ENCODE measurements at regions not wholly inside any gene's neighbourhood (a gene's known extent, or its start where the extent isn't known, plus 50 kb on each side); places are given as distances from the start of the nearest gene placed in this dataset.
"Not testable (repeated sequence)": the region's sequence is repeated elsewhere in the genome, so short reads cannot be mapped to it uniquely, and the experiment has no call there.

DNA sequence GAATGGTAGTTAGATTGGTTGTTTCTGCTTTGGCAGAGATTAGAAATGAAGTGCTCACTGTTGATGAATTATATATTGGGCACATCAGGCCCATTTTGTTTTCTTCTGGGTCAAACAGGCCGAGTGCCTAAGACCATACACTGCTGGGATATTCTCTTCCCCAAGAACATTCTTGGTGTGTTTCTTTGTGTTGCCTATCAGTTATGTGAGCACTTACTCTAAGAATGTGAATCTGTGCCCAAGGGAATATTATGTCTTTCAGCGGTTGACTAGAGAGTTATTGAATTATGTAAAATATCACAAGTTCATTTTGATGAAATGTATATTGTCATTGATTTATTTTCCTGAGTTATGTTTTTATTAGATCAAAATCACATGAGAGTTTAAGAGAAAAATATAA is 255.5 kb upstream of the SMIM30 start:
- no peak for DNase-seq

GRCh38 chr7:113371416-113372043 is 253.2 kb upstream of the SMIM30 start:
- no peak for DNase-seq

DNA sequence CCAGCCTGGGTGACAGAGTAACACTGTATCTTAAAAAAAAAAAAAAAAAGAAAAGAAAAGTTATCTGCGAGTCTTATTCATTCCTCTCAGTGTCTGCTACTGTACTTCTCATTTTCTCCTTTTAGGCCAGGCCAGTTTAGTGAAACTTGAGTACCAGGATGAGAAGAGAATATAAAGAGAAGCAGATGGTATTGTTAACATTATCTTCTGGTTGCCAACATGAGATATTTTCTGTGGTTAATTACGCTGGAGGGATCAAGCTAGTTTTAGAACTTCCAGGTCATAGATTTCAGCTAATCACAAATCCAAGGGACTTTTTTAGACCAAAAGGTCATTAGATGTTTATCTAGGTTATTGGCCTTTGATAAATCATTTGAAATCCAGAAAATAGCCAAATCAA is 252.6 kb upstream of the SMIM30 start:
- DNase-seq, result no peak

DNA sequence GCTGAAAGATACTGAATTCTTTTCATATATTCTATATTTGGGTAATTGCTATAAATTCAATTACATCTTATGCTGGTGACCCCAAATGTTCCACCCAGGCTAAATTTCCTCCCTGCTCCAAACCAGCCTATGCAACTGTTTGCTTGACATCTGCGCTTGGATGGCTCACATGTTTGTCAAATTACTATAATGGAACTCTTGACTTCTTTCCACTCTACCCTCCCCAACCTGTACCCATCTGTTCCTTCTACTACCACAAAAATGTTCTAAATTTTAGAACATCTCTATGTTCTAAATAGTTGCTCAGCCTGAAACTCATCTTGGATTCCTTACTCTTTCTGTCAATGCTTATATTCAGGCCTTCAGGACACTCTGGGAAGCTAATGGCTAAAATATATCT is 249.9 kb upstream of the SMIM30 start:
- no peak for DNase-seq

DNA sequence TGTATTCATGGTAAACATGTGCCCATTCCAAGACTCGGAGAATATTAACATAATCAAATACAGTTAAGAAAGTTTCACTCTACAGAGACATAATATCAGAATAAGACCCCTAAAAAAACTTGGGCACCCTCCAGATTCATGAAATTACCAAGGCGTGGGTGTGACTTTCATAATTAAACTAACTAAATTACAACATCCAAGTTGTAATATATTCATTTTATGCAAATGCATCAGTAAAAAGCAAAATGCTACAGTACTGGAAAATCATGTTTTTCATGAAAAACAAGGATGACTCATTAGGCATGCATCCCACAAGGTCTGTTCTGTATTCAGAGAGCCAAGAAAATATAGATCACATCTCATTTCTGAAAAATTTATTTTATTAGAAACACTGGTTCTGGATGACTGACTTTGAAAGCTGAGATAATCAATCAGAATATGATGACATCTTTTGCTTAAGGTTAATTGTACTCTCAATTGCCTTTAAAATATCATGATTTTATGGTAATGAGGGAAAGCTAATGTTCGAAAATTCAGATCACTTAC is 248.8 kb upstream of the SMIM30 start:
- no peak for DNase-seq

DNA sequence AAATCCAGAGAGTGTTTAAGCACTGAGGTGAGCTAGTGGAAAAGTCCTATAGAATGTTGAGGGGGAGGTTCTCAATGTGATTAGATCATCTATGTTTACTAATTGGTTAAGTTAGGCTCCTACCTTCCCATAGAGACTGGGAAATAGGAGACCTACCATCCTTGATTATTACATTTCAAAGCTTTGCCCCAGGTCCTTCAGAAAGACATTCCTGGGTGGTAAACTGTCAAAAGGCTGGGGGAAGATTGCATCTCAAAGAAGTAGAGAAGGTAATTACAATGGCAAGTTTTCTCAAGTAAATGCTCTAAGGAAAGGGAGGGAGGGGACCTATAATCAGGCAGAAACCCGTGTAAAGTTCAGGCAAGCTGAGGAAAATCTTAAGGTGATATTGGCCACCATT is 247.8 kb upstream of the SMIM30 start:
- no peak for DNase-seq

GRCh38 chr7:113349339-113349738 is 231.0 kb upstream of the SMIM30 start:
- no peak for DNase-seq

DNA sequence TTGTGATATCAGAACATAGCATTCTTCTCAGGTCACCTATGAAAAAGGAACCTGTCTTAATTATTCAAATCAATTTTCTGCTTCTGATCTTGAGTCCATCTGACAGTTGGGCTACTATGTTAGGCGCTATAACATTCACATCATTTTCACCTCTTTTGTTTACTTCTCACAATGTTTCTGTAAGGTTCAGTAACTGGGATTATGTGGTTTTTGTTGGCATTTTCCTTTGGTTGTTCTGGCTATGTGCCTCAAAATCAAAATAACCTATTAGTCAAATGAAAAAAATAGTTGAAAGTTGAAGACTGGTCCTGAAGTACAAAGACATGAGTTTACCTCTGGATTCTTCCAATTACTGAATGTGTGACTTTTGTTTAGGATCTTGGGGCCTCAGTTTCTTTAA is 221.3 kb upstream of the SMIM30 start:
- DNase-seq, result no peak

GRCh38 chr7:113338071-113338696 is 219.8 kb upstream of the SMIM30 start:
- no peak for DNase-seq

DNA sequence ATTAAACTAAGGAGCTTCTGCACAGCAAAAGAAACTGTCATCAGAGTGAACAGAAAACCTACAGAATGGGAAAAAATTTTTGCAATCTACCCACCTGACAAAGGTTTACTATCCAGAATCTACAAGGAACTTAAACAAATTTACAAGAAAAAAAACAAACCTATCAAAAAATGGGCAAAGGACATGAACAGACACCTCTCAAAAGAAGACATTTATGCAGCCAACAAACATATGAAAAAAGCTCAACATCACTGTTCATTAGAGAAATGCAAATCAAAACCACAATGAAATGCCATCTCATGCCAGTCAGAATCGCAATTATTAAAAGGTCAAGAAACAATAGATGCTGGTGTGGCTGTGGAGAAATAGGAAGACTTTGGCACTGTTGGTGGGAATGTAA is 218.5 kb upstream of the SMIM30 start:
- DNase-seq, result not testable (repeated sequence)

- no peak for DNase-seq
These were observed 213.0 kb upstream of the SMIM30 start for GRCh38 chr7:113331155-113331898.

DNA sequence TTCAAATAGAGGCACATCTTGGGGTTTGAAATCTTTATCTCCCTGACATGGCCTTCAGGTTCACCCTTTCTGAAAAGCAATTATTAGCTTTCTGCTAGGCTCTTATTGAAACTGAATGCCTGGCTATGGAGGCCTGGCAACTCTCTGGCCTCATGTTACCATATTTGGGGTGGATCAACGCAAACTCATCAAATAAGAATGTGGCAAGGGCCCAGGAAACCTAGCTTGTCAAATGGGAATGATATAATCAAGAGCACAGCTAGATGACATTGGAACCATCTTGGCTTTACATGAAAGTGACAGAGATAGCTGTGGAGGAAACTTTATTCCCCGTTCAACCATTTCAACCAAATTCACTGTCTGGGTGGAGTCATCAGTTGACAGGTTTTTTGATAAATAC is 202.8 kb upstream of the SMIM30 start:
- DNase-seq, result no peak

- no peak for DNase-seq
These were observed 202.1 kb upstream of the SMIM30 start for GRCh38 chr7:113320419-113320818.

- no peak for DNase-seq
These were observed 196.2 kb upstream of the SMIM30 start for GRCh38 chr7:113314594-113314993.

- no peak for DNase-seq
These were observed 190.0 kb upstream of the SMIM30 start for GRCh38 chr7:113308399-113308798.

DNA sequence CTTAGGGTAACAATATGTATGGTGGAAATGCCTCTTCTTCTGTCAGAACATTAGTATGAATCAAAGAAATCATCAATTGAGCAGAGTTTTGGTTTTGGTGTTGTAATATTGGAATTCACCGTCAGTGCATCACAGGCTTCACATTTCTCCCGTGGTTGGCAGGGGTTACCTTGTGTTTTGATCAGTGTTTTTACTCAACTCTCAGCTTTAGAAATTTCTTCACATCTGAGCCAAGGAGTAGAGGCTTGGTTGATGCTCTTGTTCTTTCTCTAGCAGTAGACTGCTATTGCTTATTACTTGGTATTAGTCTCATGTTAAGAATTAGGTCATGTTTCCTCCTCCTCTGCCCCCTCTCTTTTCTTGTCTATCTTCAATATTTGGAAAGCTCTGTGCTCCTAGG is 188.8 kb upstream of the SMIM30 start:
- DNase-seq, result no peak

- no peak for DNase-seq
These were observed 187.9 kb upstream of the SMIM30 start for GRCh38 chr7:113306302-113306701.

DNA sequence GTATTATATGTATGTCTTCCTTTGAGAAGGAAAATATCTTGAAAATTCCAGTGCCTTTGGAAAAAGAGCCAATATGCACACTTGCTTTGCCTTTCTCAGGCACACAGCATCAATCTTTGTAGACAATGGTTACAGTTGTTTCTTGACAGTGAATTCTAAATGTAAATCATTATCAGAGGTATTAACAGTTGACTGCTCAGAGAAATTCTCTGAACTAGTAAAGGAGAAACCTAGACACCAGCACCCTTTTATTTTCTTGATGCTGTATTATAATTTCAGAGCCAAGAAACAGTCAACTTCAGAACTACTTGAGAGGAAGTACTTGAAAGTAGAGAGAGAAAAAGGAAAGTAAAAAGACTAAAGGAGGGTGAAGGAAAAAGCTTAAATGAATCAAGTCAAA is 185.8 kb upstream of the SMIM30 start:
- DNase-seq, result no peak

GRCh38 chr7:113303388-113303787 is 185.0 kb upstream of the SMIM30 start:
- DNase-seq, result not testable (repeated sequence)

DNA sequence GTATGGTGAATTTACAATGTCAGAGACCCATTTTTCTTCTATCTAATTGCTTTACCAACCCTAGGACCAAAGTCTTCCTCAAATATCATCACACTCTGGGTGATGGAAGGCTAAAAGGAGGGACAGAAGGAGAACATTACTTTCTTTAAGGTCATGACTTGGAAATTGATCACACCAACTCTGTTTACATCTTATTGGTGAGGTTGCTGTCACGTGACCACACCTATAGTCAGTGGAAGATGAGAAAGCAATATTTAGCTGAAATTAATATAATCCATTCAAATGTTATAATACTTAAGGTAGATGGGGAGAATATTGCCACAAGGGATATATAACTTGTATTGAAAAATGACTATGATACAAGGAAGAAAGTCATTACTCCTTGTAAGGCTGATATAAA is 183.6 kb upstream of the SMIM30 start:
- no peak for DNase-seq

DNA sequence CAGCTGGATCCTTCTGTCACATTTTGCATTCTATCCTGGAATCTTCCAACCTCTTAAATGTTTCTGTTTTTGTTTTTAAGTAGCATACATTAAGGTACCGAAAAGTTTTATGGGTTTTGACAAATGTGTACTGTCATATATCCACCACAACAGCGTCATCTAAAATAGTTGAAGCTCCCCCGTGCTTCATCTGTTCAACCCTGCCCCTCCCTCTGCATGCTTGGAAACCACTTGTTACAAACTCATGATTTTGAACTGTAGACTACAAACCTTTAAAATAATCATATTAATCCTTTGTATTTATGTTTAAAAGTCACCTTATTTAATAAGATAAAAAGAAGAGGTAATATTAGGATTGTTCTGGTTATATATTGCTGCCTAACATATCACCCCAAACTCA is 182.8 kb upstream of the SMIM30 start:
- no peak for DNase-seq

GRCh38 chr7:113299748-113300147 is 181.4 kb upstream of the SMIM30 start:
- DNase-seq, result no peak

- no peak for DNase-seq
These were observed 180.1 kb upstream of the SMIM30 start for GRCh38 chr7:113298501-113298900.

DNA sequence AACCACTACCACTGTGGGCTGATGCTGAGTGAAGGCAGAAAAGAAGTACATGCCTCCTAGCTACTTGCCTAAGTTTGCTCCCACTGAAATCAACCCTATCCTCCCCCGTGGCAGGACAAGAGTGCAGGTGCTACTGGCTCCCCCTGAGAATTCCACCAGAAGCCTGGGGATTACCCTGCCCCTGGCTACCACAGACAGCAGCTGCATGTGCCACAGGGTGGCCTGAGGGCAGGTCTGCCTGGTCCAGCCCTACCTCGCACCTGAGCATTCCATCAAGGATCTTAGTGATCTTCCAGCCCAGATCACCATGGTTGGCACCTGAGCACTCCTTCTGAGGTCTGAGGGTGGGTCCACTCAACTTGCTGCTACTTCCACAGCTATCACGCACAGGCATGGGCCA is 176.4 kb upstream of the SMIM30 start:
- no peak for DNase-seq
